NCI-H187 treated with DMSO at 0.1 percent for 48 hours (cell line): ENCODE measurements at regions not wholly inside any gene's neighbourhood (a gene's known extent, or its start where the extent isn't known, plus 50 kb on each side); places are given as distances from the start of the nearest gene placed in this dataset.

ENCODE experiments used
- DNase-seq: peaks from one replicate; lab custom pipeline; 2025; lab: John Stamatoyannopoulos, UW

DNA sequence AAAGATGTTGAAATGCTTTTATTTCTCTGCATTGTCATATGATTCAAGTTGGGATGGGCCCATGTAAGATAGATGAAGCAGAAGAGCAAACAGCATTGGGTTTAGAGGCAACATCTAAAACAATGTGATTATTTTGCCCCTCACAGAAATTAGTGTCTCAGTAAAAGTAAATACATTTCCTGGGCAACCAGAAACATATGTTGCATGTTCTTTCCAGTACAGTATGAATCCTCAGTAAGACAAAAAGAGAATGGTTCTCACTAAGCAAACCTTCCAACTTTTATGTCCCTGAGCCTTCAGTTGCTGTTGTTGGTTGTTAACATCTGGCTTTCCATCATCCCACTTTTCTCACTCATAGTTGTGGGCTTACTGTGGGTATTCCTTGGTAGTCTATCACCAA is 222.5 kb upstream of the PRPS1L1 start:
- DNase-seq, result no peak

GRCh38 chr7:18257711-18258110 is 230.1 kb upstream of the PRPS1L1 start:
- DNase-seq, result no peak

- DNase-seq, result no peak
Measured at GRCh38 chr7:18262058-18262457, 233.5 kb upstream of the HDAC9 start.

- no peak for DNase-seq
Measured at GRCh38 chr7:18265611-18266281, 229.8 kb upstream of the HDAC9 start.

GRCh38 chr7:18268571-18268970 is 227.0 kb upstream of the HDAC9 start:
- DNase-seq, result no peak

- no peak for DNase-seq
Measured at GRCh38 chr7:18276380-18276779, 219.2 kb upstream of the HDAC9 start.

DNA sequence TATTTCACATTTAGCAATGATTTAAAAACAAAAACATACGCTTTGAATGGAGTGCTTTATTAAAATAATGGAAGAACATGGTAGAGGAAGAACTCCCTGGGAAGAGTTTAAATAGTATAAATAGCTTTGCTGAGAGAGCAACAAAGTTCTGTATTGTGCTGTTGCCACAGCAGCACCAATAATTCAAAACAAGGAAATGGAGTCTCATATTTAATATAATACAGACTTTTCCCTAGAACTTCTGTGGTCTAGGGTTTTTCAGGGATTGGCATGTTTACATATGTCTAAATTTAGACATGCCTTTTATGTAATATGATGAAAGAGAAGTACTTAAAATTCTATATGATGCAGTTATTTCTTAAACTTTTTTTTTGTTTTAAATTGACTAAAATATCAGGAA is 217.2 kb upstream of the HDAC9 start:
- no peak for DNase-seq

GRCh38 chr7:18283045-18283444 is 212.5 kb upstream of the HDAC9 start:
- DNase-seq, result no peak

GRCh38 chr7:18287482-18287881 is 208.1 kb upstream of the HDAC9 start:
- DNase-seq, result no peak

GRCh38 chr7:18288322-18289037 is 207.1 kb upstream of the HDAC9 start:
- DNase-seq, result no peak

DNA sequence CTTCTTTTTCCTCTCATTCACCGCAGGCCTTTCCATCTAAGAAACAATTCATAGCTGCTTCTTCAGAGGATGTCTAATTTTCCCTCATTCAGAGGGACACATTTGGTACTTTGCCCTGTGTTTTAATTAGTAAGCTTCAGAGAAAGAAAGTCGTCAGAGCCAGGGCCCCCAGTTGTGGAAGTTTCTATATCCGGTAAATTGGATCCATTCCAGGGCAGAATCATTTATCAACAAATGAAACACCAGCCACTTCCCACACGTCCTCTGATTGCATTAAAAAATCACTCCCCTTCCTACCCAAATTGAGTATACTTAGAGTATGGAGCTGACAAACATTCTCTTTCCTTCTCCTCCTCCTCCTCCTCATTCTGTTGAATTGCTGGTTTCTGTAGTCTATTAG is 205.8 kb upstream of the HDAC9 start:
- no peak for DNase-seq

GRCh38 chr7:18290223-18290622 is 205.3 kb upstream of the HDAC9 start:
- no peak for DNase-seq

- no peak for DNase-seq
Measured at GRCh38 chr7:18290865-18291264, 204.7 kb upstream of the HDAC9 start.

DNA sequence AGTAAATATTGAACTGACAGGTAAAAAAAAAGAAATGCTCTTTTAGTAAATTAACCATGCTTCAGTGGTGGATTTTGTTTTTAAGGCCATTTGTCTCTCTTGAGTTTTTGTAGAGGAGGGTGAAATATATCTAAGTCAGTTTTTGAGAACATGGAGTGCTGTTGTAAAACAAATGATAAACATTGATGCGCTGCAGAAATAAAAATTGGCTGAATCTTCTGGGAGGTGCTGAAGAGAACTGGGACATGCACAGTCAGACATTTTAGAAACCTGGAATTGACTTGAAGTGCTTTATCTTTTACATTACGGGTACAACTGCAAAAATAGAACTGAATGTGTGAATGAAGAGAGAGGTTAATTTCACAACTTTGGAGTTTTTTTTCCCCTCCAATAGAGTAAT is 203.0 kb upstream of the HDAC9 start:
- DNase-seq, result peak; percentile 80

DNA sequence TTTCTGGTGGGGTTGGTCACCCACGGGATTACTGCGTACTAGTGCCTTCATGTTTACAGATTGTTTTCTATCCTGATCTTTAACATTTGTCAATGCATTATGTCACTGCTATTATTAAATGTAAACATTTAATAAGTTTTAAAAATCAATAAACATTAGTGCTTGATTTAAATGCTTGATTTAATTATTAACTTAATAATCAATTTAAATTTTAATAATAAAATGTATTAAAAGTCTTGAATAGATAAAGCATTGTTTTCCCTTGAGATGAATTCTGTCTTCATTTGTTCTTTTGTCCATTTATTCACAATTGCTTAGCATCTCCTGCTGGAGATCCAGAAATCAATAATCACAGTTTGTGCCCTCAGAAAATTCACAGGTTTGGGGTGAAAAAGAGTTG is 201.8 kb upstream of the HDAC9 start:
- DNase-seq, result no peak

- no peak for DNase-seq
Measured at GRCh38 chr7:18294411-18294810, 201.1 kb upstream of the HDAC9 start.

DNA sequence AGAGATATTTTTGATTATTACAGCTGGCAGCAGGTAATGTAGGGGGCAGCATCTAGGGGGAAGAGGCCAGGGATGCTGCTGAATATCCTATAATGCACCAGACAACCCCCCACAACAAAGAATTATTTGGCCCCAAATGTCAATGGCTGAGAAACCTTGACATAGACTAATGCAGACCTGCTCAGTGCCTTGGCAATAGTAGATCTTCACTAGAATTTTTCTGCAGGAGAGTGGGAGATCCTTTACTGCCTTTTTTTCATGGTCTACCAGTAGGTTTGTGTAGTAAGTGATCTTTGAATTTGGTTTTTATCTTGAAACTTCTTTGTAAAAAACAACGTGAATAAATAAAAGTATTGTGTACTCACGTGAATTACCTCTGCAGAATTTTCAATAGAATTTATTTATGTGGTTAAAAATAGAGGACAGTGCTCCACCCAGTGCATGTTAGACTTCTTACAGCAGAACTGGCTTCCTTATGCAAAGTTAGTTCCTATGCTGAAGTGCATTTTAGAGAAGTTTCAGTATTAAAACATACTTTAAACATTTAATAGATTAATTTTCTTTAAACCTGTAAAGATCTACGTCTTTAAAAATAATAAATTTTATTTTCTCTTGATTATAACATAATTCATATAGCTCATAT is 199.6 kb upstream of the HDAC9 start:
- DNase-seq, result no peak

DNA sequence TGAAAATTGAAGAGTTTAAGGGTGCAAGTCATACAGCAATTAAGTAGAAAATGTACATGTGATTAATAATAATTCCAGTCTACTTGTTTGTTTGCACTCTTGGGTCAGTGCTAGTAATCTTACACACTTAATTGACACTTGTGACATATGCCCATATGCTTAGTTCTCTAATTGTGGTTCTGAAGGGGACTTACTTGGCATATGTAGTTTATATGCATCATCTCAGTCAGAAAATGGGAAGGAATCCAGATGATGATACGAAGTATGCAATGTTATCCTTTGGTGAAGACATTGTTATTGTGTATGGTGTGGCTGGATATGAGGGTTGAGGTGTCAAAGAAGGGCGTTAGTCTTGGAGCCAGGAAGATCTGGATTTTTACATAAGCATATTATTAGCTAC is 193.5 kb upstream of the HDAC9 start:
- DNase-seq, result no peak

DNA sequence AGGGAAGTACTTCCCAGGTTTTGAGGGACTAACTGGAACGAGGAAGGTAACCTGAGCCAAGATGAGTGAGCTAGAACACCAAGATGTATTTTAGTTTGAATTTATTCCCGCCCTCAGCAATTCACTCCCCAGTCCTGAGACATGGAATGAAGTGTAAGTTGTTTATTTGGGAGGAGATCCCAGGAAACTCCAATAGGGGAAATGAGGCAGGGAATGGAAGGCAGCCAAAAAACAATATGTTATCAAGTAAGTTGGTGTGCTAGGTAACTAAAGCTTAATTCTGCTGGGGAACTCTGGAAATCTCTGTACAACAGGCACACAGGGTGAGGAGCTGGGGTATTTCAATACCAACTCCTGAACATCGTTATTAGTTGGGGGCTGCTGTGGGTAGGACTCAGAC is 189.7 kb upstream of the HDAC9 start:
- no peak for DNase-seq

- no peak for DNase-seq
Measured at GRCh38 chr7:18306696-18307095, 188.9 kb upstream of the HDAC9 start.

GRCh38 chr7:18308938-18309337 is 186.6 kb upstream of the HDAC9 start:
- DNase-seq, result no peak

DNA sequence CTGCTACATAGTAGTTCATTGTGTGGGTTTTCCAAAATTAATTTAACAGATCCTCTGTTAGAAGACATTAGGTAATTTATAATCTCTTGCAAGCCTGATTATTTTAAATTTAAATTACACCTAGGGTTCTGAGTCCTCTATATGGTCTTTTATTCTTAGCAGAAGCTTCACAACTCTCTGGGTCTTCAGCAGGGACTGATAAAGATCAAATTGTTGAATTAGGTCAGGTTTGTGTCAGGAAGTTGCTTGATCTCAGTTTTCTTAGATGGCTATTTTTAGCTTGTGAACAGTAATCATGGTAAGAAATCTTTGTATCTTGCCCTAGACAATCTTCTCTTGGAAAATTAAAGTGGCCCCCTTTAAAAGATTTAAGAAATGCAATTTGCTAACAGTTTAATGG is 183.1 kb upstream of the HDAC9 start:
- no peak for DNase-seq

- DNase-seq, result no peak
Measured at GRCh38 chr7:18313965-18314364, 181.6 kb upstream of the HDAC9 start.

DNA sequence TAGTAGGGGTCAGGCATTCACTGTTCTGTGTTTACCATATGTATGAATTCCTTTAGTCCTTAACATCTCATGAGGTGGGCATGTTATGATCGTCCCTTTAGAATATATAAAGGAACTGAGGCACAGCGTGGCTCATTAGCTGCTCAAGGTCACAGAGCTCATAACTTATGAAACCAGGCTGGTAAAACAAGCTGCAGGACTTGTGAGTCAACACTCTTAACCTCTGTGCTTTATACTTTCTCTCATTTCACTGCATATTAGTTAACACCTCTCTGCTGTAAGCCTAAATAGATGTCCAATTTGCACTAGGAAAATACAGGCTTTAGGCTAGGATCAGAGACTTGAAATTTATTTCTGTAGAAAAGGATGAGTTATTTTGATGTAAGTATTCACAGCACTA is 180.3 kb upstream of the HDAC9 start:
- DNase-seq, result no peak
